ENCODE measurements at regions not wholly inside any gene's neighbourhood (a gene's known extent, or its start where the extent isn't known, plus 50 kb on each side); places are given as distances from the start of the nearest gene placed in this dataset.

- peak; percentile 38 for DNase-seq (ENCODE audit: low read depth)
Measured at GRCh38 chr13:40220299-40220935, 446.0 kb downstream of the FOXO1 start.

- DNase-seq (ENCODE audit: low read depth), result no peak
Measured at GRCh38 chr13:40221131-40221459, 445.3 kb downstream of the FOXO1 start.

GRCh38 chr13:40221460-40222201 is 444.8 kb downstream of the FOXO1 start:
- no peak for DNase-seq (ENCODE audit: low read depth)

DNA sequence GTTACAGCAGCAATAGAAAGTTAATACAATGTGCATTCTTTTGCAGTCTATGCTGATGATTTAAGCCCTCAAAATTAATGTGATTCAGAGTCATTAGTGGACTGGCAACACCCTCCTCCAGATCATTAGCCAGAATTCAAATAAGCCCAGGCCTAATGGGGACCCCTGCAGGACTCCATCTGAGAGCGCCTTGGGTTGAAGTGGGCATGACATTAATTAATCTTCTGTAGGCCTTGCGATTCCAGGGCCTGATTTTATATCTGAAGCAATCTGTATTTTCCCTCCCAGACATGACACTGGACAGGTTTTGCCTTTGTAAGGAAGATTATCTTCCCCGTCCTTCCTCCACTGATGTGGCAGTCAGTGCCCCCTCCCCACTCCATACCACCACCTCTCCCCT is 442.9 kb downstream of the FOXO1 start:
- no peak for DNase-seq (ENCODE audit: low read depth)

- no peak for DNase-seq (ENCODE audit: low read depth)
Measured at GRCh38 chr13:40228496-40228895, 437.9 kb downstream of the FOXO1 start.

DNA sequence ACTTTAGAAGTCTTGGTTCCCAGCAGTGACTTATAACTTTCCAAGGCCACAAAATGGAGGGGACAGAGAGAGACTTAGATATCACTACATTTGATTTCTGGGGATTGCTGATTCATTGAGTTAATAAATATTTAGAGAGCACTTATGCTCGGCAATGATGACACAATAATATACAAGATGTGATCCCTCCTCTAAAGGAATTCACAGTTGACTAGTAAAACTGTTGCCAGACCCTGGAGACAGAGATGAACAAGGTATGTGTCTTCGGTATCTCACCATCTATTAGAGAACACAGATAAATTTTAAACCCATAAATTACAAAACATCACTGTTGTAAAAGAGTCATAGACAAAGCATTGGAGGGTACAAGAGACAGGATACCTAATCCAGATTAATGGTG is 437.5 kb downstream of the FOXO1 start:
- no peak for DNase-seq (ENCODE audit: low read depth)

DNA sequence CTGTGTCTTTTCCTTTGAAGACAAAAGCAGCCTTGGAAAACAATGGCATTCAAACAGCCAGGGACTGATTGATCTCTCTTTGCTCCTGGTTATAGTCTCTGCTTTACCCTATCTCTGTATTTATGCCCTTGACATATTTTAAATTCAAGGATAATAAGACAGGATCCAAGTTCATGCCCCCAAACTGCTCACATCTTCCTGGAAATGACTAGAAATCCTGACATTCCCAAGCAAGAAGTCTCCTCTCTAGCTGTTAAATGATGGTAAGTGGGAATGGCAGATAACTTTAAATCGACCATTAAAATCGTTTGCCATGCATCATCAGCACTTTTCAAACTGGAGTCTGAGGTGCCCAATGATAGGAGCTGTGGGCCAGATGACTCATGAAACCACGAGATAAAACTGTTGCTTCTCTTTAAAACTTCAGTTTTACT is 435.6 kb downstream of the FOXO1 start:
- no peak for DNase-seq (ENCODE audit: low read depth)

GRCh38 chr13:40231311-40231710 is 435.1 kb downstream of the FOXO1 start:
- DNase-seq (ENCODE audit: low read depth), result no peak

- DNase-seq (ENCODE audit: low read depth), result no peak
Measured at GRCh38 chr13:40231751-40232150, 434.7 kb downstream of the FOXO1 start.

- DNase-seq (ENCODE audit: low read depth), result no peak
Measured at GRCh38 chr13:40232311-40233040, 434.0 kb downstream of the FOXO1 start.

GRCh38 chr13:40233731-40234195 is 432.7 kb downstream of the FOXO1 start:
- no peak for DNase-seq (ENCODE audit: low read depth)

GRCh38 chr13:40235160-40235796 is 431.2 kb downstream of the FOXO1 start:
- DNase-seq (ENCODE audit: low read depth), result no peak

DNA sequence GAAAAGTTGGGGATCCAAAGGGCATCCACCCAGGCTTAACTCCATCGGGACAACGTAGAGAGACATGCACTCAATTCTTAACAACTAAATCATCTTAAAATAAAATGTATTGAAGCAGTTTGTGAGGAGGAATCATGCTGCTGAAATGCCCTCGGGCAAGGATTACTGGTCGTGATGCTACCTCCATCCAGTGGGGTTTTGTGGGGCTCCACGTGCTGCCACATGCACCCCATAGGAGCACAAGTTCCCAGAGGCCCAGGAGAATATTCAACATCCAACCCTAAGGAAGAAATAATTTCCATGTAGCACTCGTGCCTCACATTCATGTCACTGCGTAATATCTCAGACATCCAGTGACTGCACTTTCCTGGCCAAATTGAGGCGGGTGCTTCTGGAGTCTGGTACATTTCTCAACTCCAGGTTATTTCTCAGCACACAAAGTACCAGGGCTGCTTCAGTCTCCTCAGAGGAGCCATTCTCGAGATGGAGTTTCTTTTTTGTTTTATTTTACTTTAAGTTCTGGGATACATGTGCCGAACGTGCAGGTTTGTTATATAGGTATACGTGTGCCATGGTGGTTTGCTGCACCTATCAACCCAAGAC is 429.8 kb downstream of the FOXO1 start:
- no peak for DNase-seq (ENCODE audit: low read depth)

- DNase-seq (ENCODE audit: low read depth), result no peak
Measured at GRCh38 chr13:40238761-40239160, 427.7 kb downstream of the FOXO1 start.

DNA sequence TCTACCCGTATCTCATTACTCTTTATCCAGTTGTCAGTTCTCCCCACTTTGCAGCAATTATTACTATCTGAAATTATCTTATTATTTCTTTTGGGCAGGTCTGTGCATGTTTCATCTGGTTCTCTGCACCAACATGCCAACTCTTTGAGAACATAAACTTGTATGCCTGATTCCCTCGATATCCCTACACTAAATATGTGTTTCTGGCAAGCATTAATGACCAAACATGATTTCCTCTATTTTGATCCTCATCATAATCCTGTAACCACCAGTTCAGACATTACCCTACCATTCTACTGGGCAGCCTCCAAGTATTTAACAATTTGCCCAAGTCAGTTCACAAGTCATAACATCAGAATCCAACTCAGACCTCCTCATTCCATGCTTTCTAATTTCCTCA is 426.1 kb downstream of the FOXO1 start:
- DNase-seq (ENCODE audit: low read depth), result no peak

GRCh38 chr13:40241125-40241798 is 425.2 kb downstream of the FOXO1 start:
- DNase-seq (ENCODE audit: low read depth), result no peak

- no peak for DNase-seq (ENCODE audit: low read depth)
Measured at GRCh38 chr13:40243047-40243446, 423.4 kb downstream of the FOXO1 start.

DNA sequence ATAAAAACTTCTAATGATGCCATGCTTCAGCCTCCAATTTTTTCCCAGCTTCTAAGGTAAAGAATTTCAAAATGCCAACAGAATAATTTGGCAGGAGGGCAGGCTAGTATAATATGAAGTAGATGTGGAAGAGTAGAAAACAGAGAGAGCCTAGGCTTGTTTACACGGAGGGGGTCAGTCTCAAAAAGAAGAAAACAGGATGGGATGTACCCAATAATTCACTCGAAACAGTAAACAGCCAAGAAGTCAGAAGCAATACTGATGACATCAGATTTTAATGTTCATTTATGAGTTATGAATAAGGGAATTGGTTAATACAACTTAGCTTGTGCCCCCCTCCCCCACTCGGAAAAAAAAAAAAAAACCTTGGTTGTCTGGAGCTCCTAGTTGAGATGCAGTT is 422.5 kb downstream of the FOXO1 start:
- no peak for DNase-seq (ENCODE audit: low read depth)

GRCh38 chr13:40245567-40245966 is 420.9 kb downstream of the FOXO1 start:
- DNase-seq (ENCODE audit: low read depth), result no peak

DNA sequence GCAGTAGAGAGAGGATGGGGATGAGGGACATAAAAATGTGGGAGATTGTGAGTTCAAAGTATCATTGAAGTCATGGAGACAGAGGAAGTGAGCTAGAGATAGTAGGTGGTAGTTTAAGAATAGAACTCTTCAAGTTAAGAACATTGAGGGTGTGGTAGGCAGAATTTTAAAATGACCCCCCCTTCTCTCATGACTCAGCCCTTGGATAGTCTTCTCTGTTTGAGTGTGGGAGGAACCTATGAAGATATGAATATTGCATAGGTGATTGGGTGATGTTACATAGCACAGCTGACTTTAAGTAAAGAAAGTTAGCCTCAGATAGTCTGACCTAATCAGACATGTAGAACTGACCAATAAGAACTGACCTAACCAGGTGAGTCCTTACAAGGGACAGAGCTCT is 418.6 kb downstream of the FOXO1 start:
- no peak for DNase-seq (ENCODE audit: low read depth)

GRCh38 chr13:40251343-40252032 is 415.0 kb downstream of the FOXO1 start:
- DNase-seq (ENCODE audit: low read depth), result peak; percentile 8
